ENCODE measurements at regions not wholly inside any gene's neighbourhood (a gene's known extent, or its start where the extent isn't known, plus 50 kb on each side); places are given as distances from the start of the nearest gene placed in this dataset.

- Histone ChIP-seq H3K27me3 (replicated peaks in 1 of 4; ENCODE audit: control extremely low read depth in 1 of 4, control insufficient read depth in 3 of 4, insufficient read depth in 4 of 4, low read length in 3 of 4) (no peaks in the 10 kb centered on the region), H3K4me2 (replicated peaks; ENCODE audit: low read depth, low read length, poor library complexity, severe bottlenecking) (no peak overlapping the region), H3K4me3 (ENCODE audit: control extremely low read depth in 1 of 5, extremely low read depth in 1 of 5, insufficient read depth in 1 of 5, low read depth in 2 of 5, low read length in 4 of 5) (no peak overlapping the region), H4K20me1 (ENCODE audit: control insufficient read depth, insufficient read depth, low read length, poor library complexity, severe bottlenecking) (no peaks in the 10 kb centered on the region), H3K27ac (ENCODE audit: low read length in 2 of 2) (no peak overlapping the region), H2AFZ (ENCODE audit: insufficient read depth, low read depth, low read length, poor library complexity, severe bottlenecking) (no peak overlapping the region), H3K79me2 (ENCODE audit: control insufficient read depth, insufficient read depth, low read length) (no peaks in the 10 kb centered on the region), H3K36me3 (replicated peaks in 1 of 2; ENCODE audit: control extremely low read depth in 1 of 2, control insufficient read depth in 1 of 2, extremely low read depth in 1 of 2, insufficient read depth in 2 of 2, low read length in 1 of 2) (no peaks in the 10 kb centered on the region), H3K9me3 (ENCODE audit: control extremely low read depth in 1 of 3, control insufficient read depth in 2 of 3, insufficient read depth in 1 of 3, low read length in 2 of 3) (no peaks in the 10 kb centered on the region), H3K4me1 (ENCODE audit: control insufficient read depth in 2 of 2, insufficient read depth in 2 of 2, low read length in 2 of 2) (no peaks in the 10 kb centered on the region), H3K9ac (ENCODE audit: low read length) (no peak overlapping the region)
- Mint-ChIP-seq H3K9me3 (ENCODE audit: insufficient read depth) (no peaks in the 10 kb centered on the region), H3K4me3 (no peak overlapping the region), H3K4me1 (no peaks in the 10 kb centered on the region), H3K27ac (no peak overlapping the region), H3K27me3 (peaks cover 6% of the 10 kb centered on the region)
- intact Hi-C loops (cut with micrococcal nuclease) = no loop called here
- TF ChIP-seq EZH2 (IDR thresholded peaks at IDR 0.05; ENCODE audit: borderline replicate concordance, insufficient read depth, low read depth, low read length, poor library complexity, severe bottlenecking) (no peak), CTCF (IDR thresholded peaks at IDR 0.05) (no peak)
- 74% methylated on average over 3 of the region's 3 CpGs for WGBS (ENCODE audit: insufficient coverage)
- POLR2A ChIA-PET = no interaction called here
- DNase-seq (no peak), ATAC-seq (ENCODE audit: low read depth) (no peak)
- CTCF ChIA-PET = no interaction called here
Measured at GRCh38 chr1:201605385-201606010, 66.6 kb downstream of the NAV1 start.

GRCh38 chr1:201606096-201606495 lies 67.2 kb downstream of the NAV1 start:
- ATAC-seq (ENCODE audit: low read depth) = no peak
- POLR2A ChIA-PET = no interaction called here

More at GRCh38 chr1:201606096-201606495, 67.2 kb downstream of the NAV1 start:
- DNase-seq = no peak
- CTCF ChIA-PET = no interaction called here
- no peak overlapping the region for H3K4me2 ChIP-seq (replicated peaks; ENCODE audit: low read depth, low read length, poor library complexity, severe bottlenecking)
- no peak overlapping the region for H3K4me3 Mint-ChIP-seq
- H3K27me3 Mint-ChIP-seq = peaks cover 8% of the 10 kb centered on the region
- WGBS (ENCODE audit: insufficient coverage) = 81% methylated on average over 3 of the region's 3 CpGs
- H3K4me1 Mint-ChIP-seq = no peaks in the 10 kb centered on the region
- H3K9ac ChIP-seq (ENCODE audit: low read length) = no peak overlapping the region
- H3K27ac Mint-ChIP-seq = no peak overlapping the region
- no peaks in the 10 kb centered on the region for H4K20me1 ChIP-seq (ENCODE audit: control insufficient read depth, insufficient read depth, low read length, poor library complexity, severe bottlenecking)
- no peaks in the 10 kb centered on the region for H3K9me3 ChIP-seq (ENCODE audit: control extremely low read depth in 1 of 3, control insufficient read depth in 2 of 3, insufficient read depth in 1 of 3, low read length in 2 of 3)
- H3K4me3 ChIP-seq (ENCODE audit: control extremely low read depth in 1 of 5, extremely low read depth in 1 of 5, insufficient read depth in 1 of 5, low read depth in 2 of 5, low read length in 4 of 5) = no peak overlapping the region
- no peaks in the 10 kb centered on the region for H3K36me3 ChIP-seq (replicated peaks in 1 of 2; ENCODE audit: control extremely low read depth in 1 of 2, control insufficient read depth in 1 of 2, extremely low read depth in 1 of 2, insufficient read depth in 2 of 2, low read length in 1 of 2)
- no peaks in the 10 kb centered on the region for H3K27me3 ChIP-seq (replicated peaks in 1 of 4; ENCODE audit: control extremely low read depth in 1 of 4, control insufficient read depth in 3 of 4, insufficient read depth in 4 of 4, low read length in 3 of 4)
- H2AFZ ChIP-seq (ENCODE audit: insufficient read depth, low read depth, low read length, poor library complexity, severe bottlenecking) = no peak overlapping the region
- TF ChIP-seq EZH2 (IDR thresholded peaks at IDR 0.05; ENCODE audit: borderline replicate concordance, insufficient read depth, low read depth, low read length, poor library complexity, severe bottlenecking) (no peak), CTCF (IDR thresholded peaks at IDR 0.05) (no peak)
- H3K27ac ChIP-seq (ENCODE audit: low read length in 2 of 2) = no peak overlapping the region
- H3K79me2 ChIP-seq (ENCODE audit: control insufficient read depth, insufficient read depth, low read length) = no peaks in the 10 kb centered on the region
- H3K9me3 Mint-ChIP-seq (ENCODE audit: insufficient read depth) = no peaks in the 10 kb centered on the region
- intact Hi-C loops (cut with micrococcal nuclease) = no loop called here
- H3K4me1 ChIP-seq (ENCODE audit: control insufficient read depth in 2 of 2, insufficient read depth in 2 of 2, low read length in 2 of 2) = no peaks in the 10 kb centered on the region

Data from B cell (primary cell).